ENCODE measurements at regions not wholly inside any gene's neighbourhood (a gene's known extent, or its start where the extent isn't known, plus 50 kb on each side); places are given as distances from the start of the nearest gene placed in this dataset.

GRCh38 chr18:73407506-73407905, 539.7 kb upstream of the NETO1 start:
- no peak for TF ChIP-seq CTCF (conservative IDR thresholded peaks at IDR 0.05)

More at GRCh38 chr18:73407506-73407905, 539.7 kb upstream of the NETO1 start:
- H3K36me3 Mint-ChIP-seq (ENCODE audit: insufficient read depth in 1 of 3, low read depth in 3 of 3) = no peaks in the 10 kb centered on the region; a peak in 2 of 7 replicates
- Histone ChIP-seq H3K14ac (ENCODE audit: insufficient read depth, low read length) (no peak overlapping the region), H2AFZ (ENCODE audit: low read length) (no peak overlapping the region), H2BK20ac (ENCODE audit: low read depth, low read length, poor library complexity, severe bottlenecking) (no peak overlapping the region), H3K79me1 (ENCODE audit: insufficient read depth, low read depth, low read length, poor library complexity, severe bottlenecking) (no peaks in the 10 kb centered on the region), H3K18ac (ENCODE audit: insufficient read length, low read depth, low read length) (no peak overlapping the region), H3K9ac (ENCODE audit: extremely low read depth, insufficient read length, low read length) (no peak overlapping the region), H3K4ac (ENCODE audit: low read depth, low read length) (no peak overlapping the region), H2BK5ac (ENCODE audit: insufficient read length, low read length) (no peak overlapping the region), H3K56ac (ENCODE audit: insufficient read length, low read depth, low read length) (no peak overlapping the region), H4K5ac (ENCODE audit: insufficient read length, low read depth, low read length) (no peak overlapping the region), H3K4me2 (ENCODE audit: insufficient read depth, insufficient read length, low read length) (no peak overlapping the region), H4K91ac (ENCODE audit: insufficient read length, low read depth, low read length) (no peak overlapping the region), H4K20me1 (ENCODE audit: control insufficient read depth, insufficient read depth, insufficient read length) (no peaks in the 10 kb centered on the region), H3K9me3 (ENCODE audit: control insufficient read depth, low read depth, low read length) (no peaks in the 10 kb centered on the region), H3K23me2 (ENCODE audit: insufficient read length, low read depth, low read length, poor library complexity, severe bottlenecking) (no peaks in the 10 kb centered on the region), H3T11ph (ENCODE audit: low read length) (no peak overlapping the region), H3K79me2 (ENCODE audit: insufficient read depth, low read length) (no peaks in the 10 kb centered on the region), H3K27ac (ENCODE audit: insufficient read length, low read depth, low read length) (no peak overlapping the region), H2BK12ac (ENCODE audit: insufficient read length, low read depth, low read length) (no peak overlapping the region), H3K27me3 (ENCODE audit: insufficient read depth, low read length) (no peaks in the 10 kb centered on the region), H2BK15ac (ENCODE audit: low read depth, low read length) (no peak overlapping the region), H3K23ac (ENCODE audit: insufficient read length, low read depth, low read length) (no peak overlapping the region), H4K8ac (replicated peaks; ENCODE audit: insufficient read length, low read depth, low read length) (no peak overlapping the region), H3K4me1 (ENCODE audit: insufficient read depth, low read length) (peaks cover 3% of the 10 kb centered on the region; the same call in 1 of the 2 replicates), H2BK120ac (ENCODE audit: low read depth, low read length, poor library complexity, severe bottlenecking) (no peak overlapping the region), H2AK5ac (ENCODE audit: insufficient read length, low read length) (no peak overlapping the region)
- no peak for DNase-seq
- no peaks in the 10 kb centered on the region for H3K27me3 Mint-ChIP-seq (ENCODE audit: low read depth)
- H3K4me1 Mint-ChIP-seq = peaks cover 7 to 18% of the 10 kb centered on the region in 2 experiments; a peak in 3 of 4 replicates
- no peak overlapping the region for H3K4me3 Mint-ChIP-seq
- H3K27ac Mint-ChIP-seq = peak overlapping the region in 2 of 3 experiments; percentile 25 to 88; a peak in 2 of 7 replicates
- WGBS (ENCODE audit: extremely low coverage, insufficient read length, low lambda C conversion rate) = no CpG with 5 or more reads among the region's 1 CpG
- H3K9me3 Mint-ChIP-seq = no peaks in the 10 kb centered on the region; a peak in 1 of 5 replicates

All from H9 (cell line).